ENCODE measurements at regions not wholly inside any gene's neighbourhood (a gene's known extent, or its start where the extent isn't known, plus 50 kb on each side); places are given as distances from the start of the nearest gene placed in this dataset.

- H3K27ac ChIP-seq: no peak overlapping the region
- no peaks in the 10 kb centered on the region for H3K9me3 ChIP-seq
- TF ChIP-seq CTCF (IDR thresholded peaks at IDR 0.05): no peak
- H3K36me3 ChIP-seq: no peaks in the 10 kb centered on the region
- no peak overlapping the region for H3K4me3 ChIP-seq
- no peak for DNase-seq (ENCODE audit: low spot score in 2 of 2)
- intact Hi-C loops (cut with DNase I): no loop called here
- no peaks in the 10 kb centered on the region for H3K27me3 ChIP-seq
- no peaks in the 10 kb centered on the region for H3K4me1 ChIP-seq
Measured at GRCh38 chr2:19465978-19466377, 107.6 kb upstream of the OSR1 start.

GRCh38 chr2:19462256-19462645 is 103.8 kb upstream of the OSR1 start:
- Histone ChIP-seq H3K4me1 (peaks cover 0 to 3% of the 10 kb centered on the region in 2 donors), H3K4me3 (no peak overlapping the region), H3K9me3 (no peaks in the 10 kb centered on the region), H3K36me3 (no peaks in the 10 kb centered on the region), H3K27ac (no peak overlapping the region), H3K27me3 (no peaks in the 10 kb centered on the region)
- no peak for DNase-seq (ENCODE audit: low spot score in 2 of 2)
- intact Hi-C loops (cut with DNase I): no loop called here
- no peak for TF ChIP-seq CTCF (IDR thresholded peaks at IDR 0.05)

GRCh38 chr2:19461504-19462255 is 103.3 kb upstream of the OSR1 start:
- TF ChIP-seq CTCF (IDR thresholded peaks at IDR 0.05): no peak

DNA sequence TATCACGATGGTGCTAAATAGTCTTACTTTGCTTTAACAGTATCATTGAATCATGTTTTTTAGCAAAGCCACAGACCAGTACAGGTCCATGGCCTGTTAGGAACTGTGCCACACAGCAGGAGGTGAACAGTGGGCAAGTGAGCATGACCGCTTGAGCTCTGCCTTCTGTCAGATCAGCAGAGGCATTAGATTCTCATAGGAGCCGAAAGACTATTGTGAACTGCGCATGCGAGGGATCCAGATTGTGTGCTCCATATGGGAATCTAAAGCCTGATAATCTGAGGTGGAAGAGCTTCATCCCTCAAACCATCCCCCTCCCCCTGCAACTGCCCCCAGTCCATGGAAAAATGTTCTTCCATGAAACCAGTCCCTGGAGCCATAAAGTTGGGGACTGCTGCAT is 102.3 kb upstream of the OSR1 start:
- intact Hi-C loops (cut with DNase I): no loop called here
- H3K4me3 ChIP-seq: no peak overlapping the region
- no peak for DNase-seq (ENCODE audit: low spot score in 2 of 2)
- no peaks in the 10 kb centered on the region for H3K36me3 ChIP-seq
- no peaks in the 10 kb centered on the region for H3K27me3 ChIP-seq
- H3K9me3 ChIP-seq: no peaks in the 10 kb centered on the region
- no peak for TF ChIP-seq CTCF (IDR thresholded peaks at IDR 0.05)
- no peak overlapping the region for H3K27ac ChIP-seq
- peaks cover 0 to 3% of the 10 kb centered on the region in 2 donors for H3K4me1 ChIP-seq

More at GRCh38 chr2:19461504-19462255, 103.3 kb upstream of the OSR1 start:
- no peaks in the 10 kb centered on the region for H3K9me3 ChIP-seq
- no peaks in the 10 kb centered on the region for H3K27me3 ChIP-seq
- peaks cover 0 to 3% of the 10 kb centered on the region in 2 donors for H3K4me1 ChIP-seq
- no peak overlapping the region for H3K27ac ChIP-seq
- H3K4me3 ChIP-seq: no peak overlapping the region
- intact Hi-C loops (cut with DNase I): no loop called here
- DNase-seq (ENCODE audit: low spot score in 2 of 2): no peak
- H3K36me3 ChIP-seq: no peaks in the 10 kb centered on the region

DNA sequence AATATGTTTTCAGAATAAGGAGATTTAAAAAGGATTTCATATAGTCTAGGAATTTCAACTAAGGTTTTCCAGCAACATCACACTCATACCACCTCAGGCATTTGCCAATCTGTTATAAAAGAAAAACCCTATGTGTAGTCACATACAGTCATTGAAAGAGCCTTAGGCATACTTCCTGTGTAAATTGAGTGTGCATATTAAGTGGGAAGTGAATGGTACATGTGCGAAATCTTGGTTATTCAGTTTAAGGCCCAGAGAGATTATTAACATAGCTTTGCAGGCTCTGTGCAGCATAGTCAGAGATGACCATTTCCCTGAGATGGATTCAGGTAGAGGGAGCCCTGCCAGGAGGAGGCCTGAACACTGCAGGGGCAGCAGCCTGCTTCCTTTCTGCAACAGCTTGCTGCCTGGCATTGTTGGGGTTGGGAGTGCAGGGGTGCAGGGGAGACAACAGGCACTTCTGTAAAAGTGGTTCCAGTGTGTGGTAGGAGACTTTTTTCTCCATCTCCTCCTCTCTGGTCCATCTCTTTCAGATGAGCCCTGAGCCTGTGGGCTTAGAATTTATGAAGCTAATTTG is 100.1 kb upstream of the OSR1 start:
- intact Hi-C loops (cut with DNase I): no loop called here
- DNase-seq (ENCODE audit: low spot score in 2 of 2): no peak
- no peak for TF ChIP-seq CTCF (IDR thresholded peaks at IDR 0.05)
- Histone ChIP-seq H3K4me3 (no peak overlapping the region), H3K9me3 (peaks cover 0 to 10% of the 10 kb centered on the region in 2 donors), H3K4me1 (peaks cover 0 to 3% of the 10 kb centered on the region in 2 donors), H3K27me3 (no peaks in the 10 kb centered on the region), H3K36me3 (no peaks in the 10 kb centered on the region), H3K27ac (no peak overlapping the region)

Data from ascending aorta (tissue), 2 donors.